Thyroid gland (tissue), 4 donors: ENCODE measurements at regions not wholly inside any gene's neighbourhood (a gene's known extent, or its start where the extent isn't known, plus 50 kb on each side); places are given as distances from the start of the nearest gene placed in this dataset.

Experiments used
- POLR2A ChIP-seq, 2 donors: fragments of 450-650 bp; IDR thresholded peaks; one replicate each; pipeline ENCODE4 v1.6.1; 2017; ENCODE audit warnings: antibody characterized with exemption in 2 of 2, mild to moderate bottlenecking in 2 of 2, moderate library complexity in 1 of 2
- TF ChIP-seq, protein P1 (sequence below), 6 experiments: fragments of 200-600 bp in 3 of 6; fragments of 450-650 bp in 3 of 6; sonication (generic) in 3 of 6; IDR thresholded peaks; one replicate each; pipeline ENCODE4 v1.5.1; 2016 to 2019; ENCODE audit warnings: antibody characterized with exemption in 6 of 6, mild to moderate bottlenecking in 2 of 6, inconsistent platforms in 1 of 6, moderate library complexity in 1 of 6

DNA sequence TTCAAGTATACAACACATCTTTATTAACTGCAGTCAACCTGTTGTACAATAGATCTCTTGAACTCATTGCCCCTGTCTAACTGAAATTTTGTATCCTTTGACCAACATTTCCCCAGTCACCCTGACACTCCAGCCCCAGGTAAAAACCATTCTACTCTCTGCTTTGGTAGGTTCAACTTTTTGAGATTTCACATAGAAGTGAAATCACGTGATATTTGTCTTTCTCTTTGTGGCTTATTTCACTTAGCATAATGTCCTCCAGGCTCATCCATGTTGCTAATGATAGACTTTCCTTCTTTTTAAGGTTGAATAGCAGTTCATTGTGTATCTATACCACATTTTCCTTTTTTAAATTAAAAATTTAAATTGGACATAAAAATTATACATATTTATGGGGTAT, 126.5 kb upstream of the MAN2A1 start:
- TF ChIP-seq, protein P1, sequence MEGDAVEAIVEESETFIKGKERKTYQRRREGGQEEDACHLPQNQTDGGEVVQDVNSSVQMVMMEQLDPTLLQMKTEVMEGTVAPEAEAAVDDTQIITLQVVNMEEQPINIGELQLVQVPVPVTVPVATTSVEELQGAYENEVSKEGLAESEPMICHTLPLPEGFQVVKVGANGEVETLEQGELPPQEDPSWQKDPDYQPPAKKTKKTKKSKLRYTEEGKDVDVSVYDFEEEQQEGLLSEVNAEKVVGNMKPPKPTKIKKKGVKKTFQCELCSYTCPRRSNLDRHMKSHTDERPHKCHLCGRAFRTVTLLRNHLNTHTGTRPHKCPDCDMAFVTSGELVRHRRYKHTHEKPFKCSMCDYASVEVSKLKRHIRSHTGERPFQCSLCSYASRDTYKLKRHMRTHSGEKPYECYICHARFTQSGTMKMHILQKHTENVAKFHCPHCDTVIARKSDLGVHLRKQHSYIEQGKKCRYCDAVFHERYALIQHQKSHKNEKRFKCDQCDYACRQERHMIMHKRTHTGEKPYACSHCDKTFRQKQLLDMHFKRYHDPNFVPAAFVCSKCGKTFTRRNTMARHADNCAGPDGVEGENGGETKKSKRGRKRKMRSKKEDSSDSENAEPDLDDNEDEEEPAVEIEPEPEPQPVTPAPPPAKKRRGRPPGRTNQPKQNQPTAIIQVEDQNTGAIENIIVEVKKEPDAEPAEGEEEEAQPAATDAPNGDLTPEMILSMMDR (IDR thresholded peaks at IDR 0.05): no peak
- TF ChIP-seq POLR2A (IDR thresholded peaks at IDR 0.05): no peak
